Upper lobe of left lung (tissue), 6 donors: ENCODE measurements at regions not wholly inside any gene's neighbourhood (a gene's known extent, or its start where the extent isn't known, plus 50 kb on each side); places are given as distances from the start of the nearest gene placed in this dataset.
A peak's percentile ranks its signal among the peaks of the same experiment; 100 is the strongest.

Experiments used
- ATAC-seq, 2 donors: fragments of 200-7000 bp; cut with Tn5 transposase; one replicate each; pipeline ENCODE4 v1.9.1; 2022; ENCODE audit warnings: mild to moderate bottlenecking in 2 of 2, moderate library complexity in 2 of 2; ENCODE audit not compliant: low FRiP score in 2 of 2
- DNase-seq, 2 donors: peaks; one replicate each; pipeline ENCODE4 v3.0.0-alpha.2; 2019 to 2020
- H3K27ac ChIP-seq, 4 donors: fragments of 200-600 bp; sonication (generic); one replicate each; pipeline ENCODE4 v1.5.1; 2016 to 2019
- H3K27me3 ChIP-seq, 4 donors: fragments of 200-600 bp; sonication (generic); one replicate each; pipeline ENCODE4 v1.5.1; 2017 to 2019
- H3K36me3 ChIP-seq, 4 donors: fragments of 200-600 bp; sonication (generic); one replicate each; pipeline ENCODE4 v1.5.1; 2016 to 2019
- H3K4me1 ChIP-seq, 4 donors: fragments of 200-600 bp; sonication (generic); one replicate each; pipeline ENCODE4 v1.5.1; 2018 to 2019
- H3K4me3 ChIP-seq, 4 donors: fragments of 200-600 bp; sonication (generic); one replicate each; pipeline ENCODE4 v1.5.1; 2017 to 2019; ENCODE audit warnings: mild to moderate bottlenecking in 2 of 4, moderate library complexity in 1 of 4
- H3K9me3 ChIP-seq, 4 donors: fragments of 200-600 bp; sonication (generic); one replicate each; pipeline ENCODE4 v1.5.1; 2018 to 2019
- EP300 ChIP-seq, 4 donors: sonication (generic); formaldehyde crosslinking; IDR thresholded peaks; one replicate each; pipeline ENCODE4 v1.5.1; 2017; ENCODE audit warnings: antibody characterized with exemption in 4 of 4, control low read depth in 2 of 4
- POLR2A ChIP-seq, 4 donors: fragments of 450-650 bp; IDR thresholded peaks; one replicate each; pipeline ENCODE4 v1.5.1; 2016 to 2017; ENCODE audit warnings: antibody characterized with exemption in 4 of 4, mild to moderate bottlenecking in 2 of 4
- POLR2AphosphoS5 ChIP-seq, 2 donors: sonication (generic); formaldehyde crosslinking; IDR thresholded peaks; one replicate each; pipeline ENCODE4 v1.5.1; 2017; ENCODE audit warnings: antibody characterized with exemption in 2 of 2
- WGBS, 2 donors: methylation state at CpG; one replicate each; pipeline ENCODE4 v1.1.5; 2017 to 2018; 5-methylcytosine and 5-hydroxymethylcytosine counted together
- TF ChIP-seq, protein P1 (sequence below), 6 experiments: fragments of 450-650 bp in 4 of 6; fragments of 200-600 bp in 2 of 6; sonication (generic) in 2 of 6; IDR thresholded peaks; one replicate each; pipeline ENCODE4 v1.5.1; 2016 to 2019; ENCODE audit warnings: antibody characterized with exemption in 6 of 6
- donor health status: DM: no; HTN: no; CAD: no; lungs with moderate emphysema.
- donor health status: DM: no; HTN: yes; CAD: no; lungs with severe emphysema.

- TF ChIP-seq EP300 (IDR thresholded peaks at IDR 0.05) (no peak), POLR2A (IDR thresholded peaks at IDR 0.05) (no peak), POLR2AphosphoS5 (IDR thresholded peaks at IDR 0.05) (no peak)
- TF ChIP-seq, protein P1, sequence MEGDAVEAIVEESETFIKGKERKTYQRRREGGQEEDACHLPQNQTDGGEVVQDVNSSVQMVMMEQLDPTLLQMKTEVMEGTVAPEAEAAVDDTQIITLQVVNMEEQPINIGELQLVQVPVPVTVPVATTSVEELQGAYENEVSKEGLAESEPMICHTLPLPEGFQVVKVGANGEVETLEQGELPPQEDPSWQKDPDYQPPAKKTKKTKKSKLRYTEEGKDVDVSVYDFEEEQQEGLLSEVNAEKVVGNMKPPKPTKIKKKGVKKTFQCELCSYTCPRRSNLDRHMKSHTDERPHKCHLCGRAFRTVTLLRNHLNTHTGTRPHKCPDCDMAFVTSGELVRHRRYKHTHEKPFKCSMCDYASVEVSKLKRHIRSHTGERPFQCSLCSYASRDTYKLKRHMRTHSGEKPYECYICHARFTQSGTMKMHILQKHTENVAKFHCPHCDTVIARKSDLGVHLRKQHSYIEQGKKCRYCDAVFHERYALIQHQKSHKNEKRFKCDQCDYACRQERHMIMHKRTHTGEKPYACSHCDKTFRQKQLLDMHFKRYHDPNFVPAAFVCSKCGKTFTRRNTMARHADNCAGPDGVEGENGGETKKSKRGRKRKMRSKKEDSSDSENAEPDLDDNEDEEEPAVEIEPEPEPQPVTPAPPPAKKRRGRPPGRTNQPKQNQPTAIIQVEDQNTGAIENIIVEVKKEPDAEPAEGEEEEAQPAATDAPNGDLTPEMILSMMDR (IDR thresholded peaks at IDR 0.05), result no peak
- no peaks in the 10 kb centered on the region for H3K36me3 ChIP-seq
- ATAC-seq (no peak), DNase-seq (no peak)
- H3K4me3 ChIP-seq, result no peak overlapping the region
- 25 to 34% methylated on average over 1 of the region's 1 CpG for WGBS, 2 donors
- H3K4me1 ChIP-seq, result peaks cover 0 to 3% (median 0%) of the 10 kb centered on the region in 4 donors
- H3K27me3 ChIP-seq, result no peaks in the 10 kb centered on the region
- H3K9me3 ChIP-seq, result no peaks in the 10 kb centered on the region
- no peak overlapping the region for H3K27ac ChIP-seq
Observed at GRCh38 chr3:117490716-117491115, 781.1 kb downstream of the TUSC7 start.

DNA sequence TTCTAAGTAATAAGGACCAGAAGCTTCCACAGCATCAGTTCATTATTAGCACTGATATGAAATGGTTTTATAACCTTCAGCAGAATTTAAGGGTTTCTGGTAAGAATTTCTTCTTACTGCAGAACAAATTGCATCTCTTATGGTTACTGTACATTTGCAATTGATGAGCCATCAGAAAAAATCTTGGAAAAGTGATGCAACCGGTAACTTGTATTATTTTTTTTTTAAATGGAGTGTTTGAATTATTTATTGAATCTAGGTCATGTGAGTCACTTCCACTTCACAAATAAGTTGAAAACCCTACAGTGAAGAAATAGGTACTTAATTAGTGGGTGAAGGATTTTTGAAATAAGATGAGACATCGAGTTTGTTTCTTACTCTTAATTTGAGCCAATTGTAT lies 786.0 kb downstream of the TUSC7 start:
- WGBS, 2 donors, result 57 to 65% methylated on average over 2 of the region's 2 CpGs
- H3K4me3 ChIP-seq, result no peak overlapping the region
- ATAC-seq, result no peak

DNA sequence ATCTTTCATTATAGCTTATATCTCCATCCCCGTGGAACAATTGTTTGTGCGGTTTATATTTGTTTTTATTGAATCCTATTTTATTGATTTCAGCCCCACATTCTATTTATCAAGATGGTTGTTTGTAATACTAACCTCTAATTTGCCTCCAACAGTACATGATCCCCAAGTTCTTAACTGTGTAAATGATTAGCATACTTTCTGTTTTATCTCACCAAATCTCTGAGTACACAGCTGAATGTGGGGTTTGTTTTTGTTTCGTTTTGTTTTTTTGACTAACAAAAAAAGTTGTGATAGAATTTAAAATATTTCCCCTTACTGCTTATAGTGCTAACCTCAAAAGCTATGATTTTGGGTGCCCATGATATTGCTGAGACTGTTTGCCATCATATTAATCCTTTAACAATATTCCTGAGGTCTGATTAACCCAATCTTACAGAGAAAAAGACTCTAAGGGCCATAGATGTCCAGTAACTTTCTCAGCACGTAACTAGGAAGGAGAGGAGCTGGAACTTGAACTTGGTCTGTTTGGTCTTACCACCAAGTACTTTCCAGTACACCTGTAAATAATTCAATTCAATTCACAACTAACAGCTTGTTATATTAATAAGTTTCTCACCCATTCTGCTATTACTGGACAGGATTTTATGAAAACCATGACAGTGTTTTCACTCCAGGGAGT lies 789.8 kb downstream of the TUSC7 start:
- no peak for ATAC-seq
- Histone ChIP-seq H3K36me3 (no peaks in the 10 kb centered on the region), H3K9me3 (no peaks in the 10 kb centered on the region), H3K4me3 (no peak overlapping the region), H3K27ac (no peak overlapping the region), H3K4me1 (no peaks in the 10 kb centered on the region), H3K27me3 (no peaks in the 10 kb centered on the region)
- no peak for DNase-seq
- WGBS, 2 donors, result 78 to 80% methylated on average over 4 of the region's 4 CpGs
- TF ChIP-seq EP300 (IDR thresholded peaks at IDR 0.05), result no peak
- TF ChIP-seq, protein P1 (IDR thresholded peaks at IDR 0.05), result no peak
- no peak for TF ChIP-seq POLR2A (IDR thresholded peaks at IDR 0.05)
- no peak for TF ChIP-seq POLR2AphosphoS5 (IDR thresholded peaks at IDR 0.05)

More for the DNA sequence above, 786.0 kb downstream of the TUSC7 start:
- Histone ChIP-seq H3K9me3 (no peaks in the 10 kb centered on the region), H3K27ac (no peak overlapping the region), H3K36me3 (no peaks in the 10 kb centered on the region), H3K4me1 (no peaks in the 10 kb centered on the region), H3K27me3 (no peaks in the 10 kb centered on the region)
- TF ChIP-seq POLR2AphosphoS5 (IDR thresholded peaks at IDR 0.05) (no peak), EP300 (IDR thresholded peaks at IDR 0.05) (peak in 1 of 4 donors; percentile 20), POLR2A (IDR thresholded peaks at IDR 0.05) (no peak)
- TF ChIP-seq, protein P1 (IDR thresholded peaks at IDR 0.05), result no peak
- DNase-seq, result no peak

DNA sequence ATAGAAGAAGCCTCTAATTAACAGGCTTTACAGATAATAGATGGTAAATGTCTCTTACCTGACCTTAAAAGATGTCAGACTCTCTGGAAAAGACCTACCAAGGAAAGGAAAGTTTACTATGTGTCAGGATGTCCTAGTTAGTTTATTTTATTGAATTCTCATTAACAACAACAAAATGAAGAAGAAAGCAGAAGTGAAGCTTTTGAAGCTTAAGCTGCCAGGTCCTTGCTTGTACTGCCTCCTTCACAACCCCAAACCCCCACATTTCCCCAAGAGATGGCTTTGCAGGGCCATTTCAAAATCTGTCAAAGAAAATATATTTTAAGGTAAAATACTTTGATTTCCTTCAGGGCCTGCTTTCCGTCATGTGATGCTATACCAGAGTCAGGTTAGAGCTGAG lies 798.4 kb downstream of the TUSC7 start:
- 97 to 100% methylated on average over 1 of the region's 1 CpG for WGBS, 2 donors
- Histone ChIP-seq H3K4me1 (no peaks in the 10 kb centered on the region), H3K9me3 (no peaks in the 10 kb centered on the region), H3K36me3 (no peaks in the 10 kb centered on the region), H3K27ac (no peak overlapping the region), H3K27me3 (no peaks in the 10 kb centered on the region), H3K4me3 (no peak overlapping the region)
- no peak for ATAC-seq
- TF ChIP-seq POLR2AphosphoS5 (IDR thresholded peaks at IDR 0.05), result no peak
- no peak for TF ChIP-seq POLR2A (IDR thresholded peaks at IDR 0.05)
- TF ChIP-seq, protein P1 (IDR thresholded peaks at IDR 0.05), result no peak
- TF ChIP-seq EP300 (IDR thresholded peaks at IDR 0.05), result no peak
- DNase-seq, result no peak

- ATAC-seq, result no peak
- Histone ChIP-seq H3K4me1 (no peaks in the 10 kb centered on the region), H3K36me3 (no peaks in the 10 kb centered on the region), H3K9me3 (no peaks in the 10 kb centered on the region), H3K27ac (no peak overlapping the region), H3K27me3 (no peaks in the 10 kb centered on the region), H3K4me3 (no peak overlapping the region)
- no peak for DNase-seq
- 86 to 100% methylated on average over 1 of the region's 1 CpG for WGBS, 2 donors
- TF ChIP-seq POLR2AphosphoS5 (IDR thresholded peaks at IDR 0.05) (no peak), EP300 (IDR thresholded peaks at IDR 0.05) (no peak), POLR2A (IDR thresholded peaks at IDR 0.05) (no peak)
- TF ChIP-seq, protein P1 (IDR thresholded peaks at IDR 0.05), result no peak
Observed at GRCh38 chr3:117509858-117510257, 800.3 kb downstream of the TUSC7 start.
